NCI-H774 (cell line): ENCODE measurements at regions not wholly inside any gene's neighbourhood (a gene's known extent, or its start where the extent isn't known, plus 50 kb on each side); places are given as distances from the start of the nearest gene placed in this dataset.
"Not testable (repeated sequence)": the region's sequence is repeated elsewhere in the genome, so short reads cannot be mapped to it uniquely, and the experiment has no call there.

Experiments used
- DNase-seq: peaks from one replicate; lab custom pipeline; 2025; lab: John Stamatoyannopoulos, UW

GRCh38 chr10:3932597-3933375 lies 147.8 kb upstream of the KLF6 start:
- DNase-seq = no peak

- DNase-seq = no peak
These were observed 146.9 kb upstream of the KLF6 start for GRCh38 chr10:3931901-3932300.

- no peak for DNase-seq
These were observed 146.2 kb upstream of the KLF6 start for GRCh38 chr10:3931224-3931623.

GRCh38 chr10:3928569-3928968 lies 143.6 kb upstream of the KLF6 start:
- DNase-seq = no peak

- DNase-seq = no peak
These were observed 143.1 kb upstream of the KLF6 start for GRCh38 chr10:3928078-3928477.

- no peak for DNase-seq
These were observed 141.9 kb upstream of the KLF6 start for GRCh38 chr10:3926675-3927525.

GRCh38 chr10:3926258-3926657 lies 141.2 kb upstream of the KLF6 start:
- no peak for DNase-seq

GRCh38 chr10:3925184-3925583 lies 140.2 kb upstream of the KLF6 start:
- no peak for DNase-seq

- DNase-seq = no peak
These were observed 139.3 kb upstream of the KLF6 start for GRCh38 chr10:3924344-3924743.

- DNase-seq = no peak
These were observed 138.0 kb upstream of the KLF6 start for GRCh38 chr10:3923033-3923432.

GRCh38 chr10:3919709-3920308 lies 134.8 kb upstream of the KLF6 start:
- no peak for DNase-seq

- not testable (repeated sequence) for DNase-seq
These were observed 132.4 kb upstream of the KLF6 start for GRCh38 chr10:3917392-3917791.

GRCh38 chr10:3914733-3915132 lies 129.7 kb upstream of the KLF6 start:
- no peak for DNase-seq

GRCh38 chr10:3911713-3912442 lies 126.9 kb upstream of the KLF6 start:
- no peak for DNase-seq

- DNase-seq = no peak
These were observed 126.2 kb upstream of the KLF6 start for GRCh38 chr10:3911241-3911640.

- no peak for DNase-seq
These were observed 124.3 kb upstream of the KLF6 start for GRCh38 chr10:3909339-3909738.

- DNase-seq = no peak
These were observed 123.2 kb upstream of the KLF6 start for GRCh38 chr10:3908183-3908582.

- DNase-seq = no peak
These were observed 122.5 kb upstream of the KLF6 start for GRCh38 chr10:3907514-3907913.

- DNase-seq = no peak
These were observed 121.6 kb upstream of the KLF6 start for GRCh38 chr10:3906511-3907111.

- no peak for DNase-seq
These were observed 119.5 kb upstream of the KLF6 start for GRCh38 chr10:3904419-3904960.

- no peak for DNase-seq
These were observed 117.9 kb upstream of the KLF6 start for GRCh38 chr10:3902809-3903410.
